ENCODE measurements at regions not wholly inside any gene's neighbourhood (a gene's known extent, or its start where the extent isn't known, plus 50 kb on each side); places are given as distances from the start of the nearest gene placed in this dataset.
"Not testable (repeated sequence)": the region's sequence is repeated elsewhere in the genome, so short reads cannot be mapped to it uniquely, and the experiment has no call there.

- DNase-seq: not testable (repeated sequence)
Observed at GRCh38 chr3:195999176-195999575, 82.7 kb downstream of the TFRC start.

DNA sequence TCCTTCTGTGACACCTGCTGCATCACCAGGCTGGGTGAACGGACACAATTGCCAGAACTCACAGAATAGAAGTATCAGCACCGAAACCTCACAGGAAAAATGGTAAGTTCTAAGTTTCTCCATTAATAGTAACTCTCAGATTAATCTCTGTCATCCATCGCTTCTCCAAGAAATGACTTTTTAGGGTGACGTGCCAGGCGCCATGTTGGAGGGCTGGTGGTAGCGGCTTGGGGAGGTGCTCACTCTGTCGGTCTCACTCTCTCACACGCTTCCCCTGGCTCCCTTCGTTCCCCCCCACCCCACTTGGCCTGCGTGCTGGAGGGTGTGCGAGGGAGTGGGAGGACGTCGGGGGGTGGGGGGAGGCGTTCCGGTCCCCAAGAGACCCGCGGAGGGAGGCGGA lies 85.6 kb downstream of the TFRC start:
- DNase-seq: not testable (repeated sequence)

DNA sequence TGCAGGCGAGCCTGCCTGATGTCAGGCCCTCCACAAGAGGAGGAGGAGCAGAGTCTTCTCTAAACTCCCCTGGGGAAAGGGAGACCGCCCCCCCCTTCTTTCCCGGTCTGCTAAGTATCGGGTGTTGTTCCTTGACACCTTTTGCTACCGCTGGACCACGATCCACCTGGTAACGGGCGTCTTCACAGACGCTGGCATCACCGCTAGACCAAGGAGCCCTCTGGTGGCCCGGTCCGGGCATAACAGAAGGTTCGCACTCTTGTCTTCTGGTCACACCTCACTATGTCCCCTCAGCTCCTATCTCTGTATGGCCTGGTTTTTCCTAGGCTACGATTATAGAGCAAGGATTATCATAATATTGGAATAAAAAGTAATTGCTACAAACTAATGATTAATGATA lies 86.0 kb upstream of the TNK2 start:
- not testable (repeated sequence) for DNase-seq

- DNase-seq: not testable (repeated sequence)
Observed at GRCh38 chr3:195993671-195994070, 85.3 kb upstream of the TNK2 start.

DNA sequence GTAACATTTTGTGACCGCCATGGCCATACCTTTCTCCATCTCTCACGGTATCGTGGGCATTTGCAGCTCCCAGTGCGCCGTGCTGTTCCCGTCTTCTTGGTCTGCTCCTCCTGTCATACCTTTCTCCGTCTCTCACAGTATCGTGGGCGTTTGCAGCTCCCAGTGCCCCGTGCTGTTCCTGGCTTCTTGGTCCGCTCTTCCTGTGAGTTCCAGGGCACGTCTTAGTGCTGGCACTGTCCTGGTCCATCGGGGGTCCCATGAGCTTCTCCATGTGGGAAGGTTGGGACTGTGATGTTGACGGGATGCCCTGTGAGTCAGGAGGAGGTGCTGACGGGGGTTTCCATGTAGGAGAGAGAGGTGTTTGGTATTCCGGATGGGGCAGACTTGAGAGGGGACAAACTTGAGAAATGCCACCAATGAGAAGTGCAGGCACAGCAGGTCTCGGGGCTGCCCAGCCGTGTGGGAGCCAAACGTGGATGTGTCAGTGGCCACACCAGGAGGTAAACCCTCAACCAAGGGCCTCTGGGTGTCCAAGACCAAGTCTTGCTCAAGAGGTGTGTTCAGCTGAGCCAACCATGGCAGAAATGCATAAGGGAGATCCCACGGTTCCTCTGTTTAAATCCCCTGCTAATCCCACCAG lies 84.7 kb upstream of the TNK2 start:
- DNase-seq: not testable (repeated sequence)

DNA sequence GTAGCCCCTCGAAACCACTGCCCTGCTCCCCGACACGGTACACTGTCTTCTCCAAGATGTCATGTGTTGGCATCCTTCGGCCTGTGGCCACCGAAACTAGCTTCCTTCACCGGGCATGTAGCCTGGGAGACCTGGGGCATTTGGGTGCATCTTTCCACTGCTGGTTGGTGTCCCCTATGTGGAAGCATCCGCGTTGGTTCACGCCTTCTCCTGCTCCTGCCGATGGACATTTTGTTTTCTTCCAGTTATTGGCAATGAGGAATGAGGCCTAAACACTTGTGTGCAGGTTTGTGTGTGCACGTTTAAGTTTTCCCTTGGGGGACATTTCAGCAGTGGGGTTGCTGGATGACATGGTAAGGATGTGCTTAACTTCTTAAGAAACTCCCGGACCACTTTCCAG lies 83.6 kb upstream of the TNK2 start:
- DNase-seq: not testable (repeated sequence)

DNA sequence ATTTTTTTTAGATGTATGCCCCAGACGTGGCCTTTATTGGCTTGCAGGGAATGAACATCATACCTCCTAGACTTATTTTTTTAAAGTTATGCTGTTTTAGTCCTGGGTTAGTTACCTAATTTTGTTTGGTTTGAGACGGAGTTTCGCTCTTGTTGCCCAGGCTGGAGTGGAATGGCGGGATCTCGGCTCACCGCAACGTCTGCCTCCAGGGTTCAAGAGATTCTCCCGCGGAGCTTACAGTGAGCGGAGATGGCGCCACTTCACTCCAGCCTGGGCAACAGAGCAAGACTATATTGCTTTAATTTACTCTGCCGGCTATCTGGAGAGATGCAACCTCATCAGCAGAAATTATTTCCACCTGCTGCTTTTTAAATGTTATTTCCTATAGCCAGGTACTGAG lies 82.9 kb upstream of the TNK2 start:
- DNase-seq: not testable (repeated sequence)

- DNase-seq: not testable (repeated sequence)
Observed at GRCh38 chr3:195990841-195991174, 82.5 kb upstream of the TNK2 start.

DNA sequence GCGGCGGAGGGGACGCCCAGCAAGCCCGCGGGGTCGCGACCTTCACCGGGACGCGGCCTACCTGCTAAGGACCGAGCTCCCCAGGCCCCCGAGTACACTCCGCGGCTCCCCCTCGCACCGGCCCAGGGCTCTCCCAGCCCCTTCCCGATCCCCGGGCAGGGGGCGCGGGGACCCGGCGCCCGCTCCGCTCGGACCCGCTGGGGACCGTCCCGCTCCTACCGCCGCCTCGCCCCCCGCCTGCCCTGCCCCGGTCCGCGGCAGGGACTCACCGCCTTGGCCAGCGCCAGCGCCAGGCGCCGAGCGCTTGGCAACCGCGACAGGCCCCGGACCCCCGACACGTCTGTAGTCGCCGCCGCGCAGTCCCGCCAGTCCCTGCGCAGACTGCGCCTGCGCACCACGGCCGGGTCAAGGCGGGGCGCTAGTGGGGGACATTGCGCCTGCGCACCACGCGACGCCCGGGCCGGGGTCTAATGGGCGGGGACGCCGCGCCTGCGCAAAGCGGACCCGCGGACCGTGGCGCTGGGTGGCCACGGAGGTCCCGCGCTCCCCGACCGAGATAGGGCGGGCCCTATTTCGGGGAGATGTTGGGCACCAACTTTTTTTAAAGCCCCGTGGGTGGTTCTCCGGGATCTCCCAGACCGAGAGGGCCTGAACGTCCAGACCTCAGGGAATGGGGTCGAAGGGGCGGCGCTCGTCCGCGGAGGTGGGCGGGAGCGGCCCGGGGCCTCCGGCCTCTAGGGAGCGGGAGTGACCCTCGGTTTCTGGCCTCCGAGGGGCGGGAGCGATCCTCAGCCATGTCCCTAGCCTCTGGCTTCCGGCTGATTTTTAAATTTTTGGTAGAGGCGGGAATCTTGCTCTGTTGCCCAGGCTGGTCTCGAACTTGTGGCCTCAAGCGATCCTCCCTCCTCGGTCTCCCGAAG lies 81.8 kb upstream of the TNK2 start:
- peak; percentile 94 for DNase-seq

GRCh38 chr3:195989197-195989920 lies 81.0 kb upstream of the TNK2 start:
- not testable (repeated sequence) for DNase-seq

DNA sequence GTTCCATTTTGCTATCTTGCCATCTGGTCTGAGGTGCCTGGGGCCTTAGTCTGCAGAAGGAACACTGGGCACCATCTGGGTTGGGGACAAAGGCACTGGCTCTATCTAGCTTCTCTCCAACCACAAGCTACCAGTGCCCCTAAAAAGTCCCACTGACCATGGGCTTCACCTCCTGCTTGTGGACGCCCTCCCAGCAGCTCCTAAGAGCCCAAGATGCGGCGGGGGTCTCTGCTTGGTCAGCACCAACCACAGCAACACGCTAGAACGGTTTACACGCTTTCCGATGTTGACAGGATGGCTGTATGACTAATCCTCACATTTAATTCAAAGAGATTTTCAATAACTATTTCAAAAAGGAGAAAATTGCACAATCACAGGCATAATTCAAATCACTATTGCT lies 80.4 kb upstream of the TNK2 start:
- DNase-seq: not testable (repeated sequence)

GRCh38 chr3:195987001-195987400 lies 78.7 kb upstream of the TNK2 start:
- DNase-seq: not testable (repeated sequence)

DNA sequence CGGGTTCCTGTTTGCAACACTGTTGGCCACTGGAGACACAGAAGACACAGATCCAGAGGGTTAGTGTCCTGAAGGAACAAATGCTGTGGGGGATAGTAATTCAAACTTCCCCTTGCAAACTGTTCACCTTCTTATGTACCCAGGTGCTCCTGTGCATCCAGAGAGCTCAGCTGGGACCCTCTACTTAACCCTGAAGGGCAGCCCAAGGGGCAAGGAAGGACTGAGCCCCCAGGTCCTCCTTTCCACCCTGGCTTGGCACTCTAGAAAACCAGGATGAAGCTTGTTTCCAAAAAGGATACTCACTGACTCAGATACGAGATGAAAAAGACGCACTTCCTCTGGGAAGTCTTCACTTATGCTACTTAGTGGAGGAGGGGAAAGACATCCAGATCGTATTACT lies 78.2 kb upstream of the TNK2 start:
- not testable (repeated sequence) for DNase-seq

GRCh38 chr3:195985348-195985920 lies 77.1 kb upstream of the TNK2 start:
- not testable (repeated sequence) for DNase-seq

- not testable (repeated sequence) for DNase-seq
Observed at GRCh38 chr3:195984392-195985030, 76.2 kb upstream of the TNK2 start.

- DNase-seq: not testable (repeated sequence)
Observed at GRCh38 chr3:195983880-195984279, 75.5 kb upstream of the TNK2 start.

- not testable (repeated sequence) for DNase-seq
Observed at GRCh38 chr3:195982754-195983153, 74.4 kb upstream of the TNK2 start.

DNA sequence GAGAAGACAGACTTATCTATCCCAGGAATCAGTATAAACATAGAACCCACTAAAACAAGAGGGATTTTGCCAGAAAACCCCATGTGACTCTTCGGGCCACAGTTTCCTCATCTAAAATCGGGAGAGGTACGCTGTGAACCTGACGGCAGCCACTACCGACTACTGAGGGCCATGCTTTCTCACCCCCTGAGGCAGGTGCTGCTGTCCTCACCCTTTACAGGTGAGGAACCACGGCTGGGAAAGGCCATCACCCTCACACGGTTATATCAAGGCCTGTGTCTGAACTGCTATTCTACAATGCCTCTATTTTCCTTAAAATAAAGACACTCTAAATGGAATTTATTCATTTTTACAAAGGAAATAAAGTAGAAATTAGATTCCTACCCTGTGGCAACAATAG lies 73.4 kb upstream of the TNK2 start:
- not testable (repeated sequence) for DNase-seq

DNA sequence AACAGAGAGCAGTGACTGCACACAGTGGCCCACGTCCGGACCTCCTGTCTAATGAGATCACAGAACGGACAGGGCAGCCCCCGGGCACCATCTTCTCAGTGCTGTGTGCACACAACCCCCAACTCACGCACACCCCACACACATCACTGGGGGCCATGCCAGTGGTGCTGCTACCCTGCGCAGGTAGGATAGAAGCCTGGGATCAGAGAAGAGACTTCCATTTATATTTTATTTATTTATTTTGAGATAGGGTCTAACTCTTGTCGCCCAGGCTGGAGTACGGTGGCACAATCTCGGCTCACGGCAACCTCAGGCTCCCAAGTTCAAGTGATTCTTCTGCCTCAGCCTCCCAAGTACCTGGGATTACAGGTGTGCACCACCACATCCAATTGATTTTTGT lies 71.5 kb upstream of the TNK2 start:
- DNase-seq: not testable (repeated sequence)

DNA sequence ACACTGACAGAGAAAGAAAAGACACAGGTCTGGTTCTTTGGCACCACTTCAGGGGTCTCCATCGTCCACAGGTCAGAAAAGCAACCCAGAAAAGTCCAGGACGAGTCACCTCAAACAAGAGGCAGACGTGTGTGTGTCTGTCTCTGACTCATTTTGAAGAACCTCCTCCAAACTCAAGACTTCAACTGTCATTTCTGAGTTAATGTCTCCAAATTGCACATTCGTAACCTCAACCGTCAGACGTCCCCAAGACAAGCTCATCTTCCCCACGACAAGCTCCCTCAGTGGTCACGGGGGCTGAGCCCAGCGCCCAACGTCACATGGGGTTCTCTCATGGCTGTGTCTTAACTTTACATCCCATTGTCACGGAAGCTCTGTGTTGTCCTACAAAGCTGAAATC lies 70.2 kb upstream of the TNK2 start:
- DNase-seq: not testable (repeated sequence)

DNA sequence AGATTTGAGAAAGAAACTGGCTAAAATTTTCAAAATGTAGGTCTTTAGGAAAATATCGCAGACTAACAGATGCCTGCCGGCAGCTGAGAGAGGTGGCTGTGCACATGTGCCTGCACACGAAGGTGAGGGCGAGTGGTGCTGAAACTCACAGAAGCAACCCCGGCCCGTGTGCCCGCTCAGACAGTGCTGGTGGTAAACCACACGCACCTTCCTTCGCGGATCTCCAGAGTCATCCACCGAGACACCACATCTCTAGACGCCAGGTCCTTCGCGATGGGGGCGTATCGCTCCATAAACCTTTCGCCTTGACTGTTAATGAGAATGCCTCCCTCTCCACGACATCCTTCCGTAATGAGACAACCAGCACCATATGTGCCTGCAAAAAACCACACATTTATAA lies 68.5 kb upstream of the TNK2 start:
- DNase-seq: not testable (repeated sequence)

DNA sequence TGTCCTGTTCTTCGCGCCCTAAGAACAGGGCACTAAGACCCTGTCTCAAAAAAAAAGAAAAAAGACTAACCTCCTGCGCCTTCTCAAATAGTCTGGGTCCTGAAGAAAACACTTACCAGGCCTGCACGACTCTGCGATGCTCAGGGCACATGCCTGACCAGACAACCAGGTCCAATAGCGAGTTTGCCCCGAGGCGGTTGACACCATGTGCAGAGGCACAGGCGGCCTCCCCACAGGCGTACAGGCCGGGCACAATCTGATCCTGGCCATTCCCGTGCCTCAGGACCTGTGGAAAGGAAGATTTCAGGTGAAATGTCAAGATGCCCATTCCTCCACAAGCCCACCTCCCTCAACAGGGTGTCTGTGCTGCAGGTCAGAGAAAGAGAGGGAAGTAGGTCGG lies 65.9 kb upstream of the TNK2 start:
- DNase-seq: not testable (repeated sequence)
